ENCODE measurements at regions not wholly inside any gene's neighbourhood (a gene's known extent, or its start where the extent isn't known, plus 50 kb on each side); places are given as distances from the start of the nearest gene placed in this dataset.
"Not testable (repeated sequence)": the region's sequence is repeated elsewhere in the genome, so short reads cannot be mapped to it uniquely, and the experiment has no call there.

- H3K4me3 ChIP-seq (ENCODE audit: control extremely low read depth in 1 of 5, extremely low read depth in 1 of 5, insufficient read depth in 1 of 5, low read depth in 2 of 5, low read length in 4 of 5); H3K27me3 ChIP-seq (replicated peaks in 1 of 4; ENCODE audit: control extremely low read depth in 1 of 4, control insufficient read depth in 3 of 4, insufficient read depth in 4 of 4, low read length in 3 of 4); H3K4me2 ChIP-seq (replicated peaks; ENCODE audit: low read depth, low read length, poor library complexity, severe bottlenecking); H2AFZ ChIP-seq (ENCODE audit: insufficient read depth, low read depth, low read length, poor library complexity, severe bottlenecking); H3K36me3 ChIP-seq (replicated peaks in 1 of 2; ENCODE audit: control extremely low read depth in 1 of 2, control insufficient read depth in 1 of 2, extremely low read depth in 1 of 2, insufficient read depth in 2 of 2, low read length in 1 of 2); H3K4me1 Mint-ChIP-seq; CTCF ChIA-PET; intact Hi-C loops (cut with micrococcal nuclease); POLR2A ChIA-PET; DNase-seq; H3K9me3 ChIP-seq (ENCODE audit: control extremely low read depth in 1 of 3, control insufficient read depth in 2 of 3, insufficient read depth in 1 of 3, low read length in 2 of 3); H3K4me1 ChIP-seq (ENCODE audit: control insufficient read depth in 2 of 2, insufficient read depth in 2 of 2, low read length in 2 of 2); H3K79me2 ChIP-seq (ENCODE audit: control insufficient read depth, insufficient read depth, low read length); H3K27me3 Mint-ChIP-seq; H3K27ac ChIP-seq (ENCODE audit: low read length in 2 of 2); H3K4me3 Mint-ChIP-seq; ATAC-seq (ENCODE audit: low read depth); H3K9me3 Mint-ChIP-seq (ENCODE audit: insufficient read depth); H4K20me1 ChIP-seq (ENCODE audit: control insufficient read depth, insufficient read depth, low read length, poor library complexity, severe bottlenecking); H3K9ac ChIP-seq (ENCODE audit: low read length); H3K27ac Mint-ChIP-seq: not testable (repeated sequence)
- no CpG with 5 or more reads among the region's 1 CpG for WGBS (ENCODE audit: insufficient coverage)
Measured at GRCh38 chr15:44846156-44846555, 109.8 kb downstream of the TRIM69 start.

GRCh38 chr15:44847555-44847954, 108.9 kb upstream of the TERB2 start:
- H3K4me1 Mint-ChIP-seq, CTCF ChIA-PET: not testable (repeated sequence)

GRCh38 chr15:44848859-44849258, 107.6 kb upstream of the TERB2 start:
- H3K79me2 ChIP-seq (ENCODE audit: control insufficient read depth, insufficient read depth, low read length); H3K27me3 ChIP-seq (replicated peaks in 1 of 4; ENCODE audit: control extremely low read depth in 1 of 4, control insufficient read depth in 3 of 4, insufficient read depth in 4 of 4, low read length in 3 of 4); H3K4me2 ChIP-seq (replicated peaks; ENCODE audit: low read depth, low read length, poor library complexity, severe bottlenecking); intact Hi-C loops (cut with micrococcal nuclease); H3K9me3 ChIP-seq (ENCODE audit: control extremely low read depth in 1 of 3, control insufficient read depth in 2 of 3, insufficient read depth in 1 of 3, low read length in 2 of 3); DNase-seq; H3K27ac ChIP-seq (ENCODE audit: low read length in 2 of 2); H3K4me3 Mint-ChIP-seq; H3K9ac ChIP-seq (ENCODE audit: low read length); H3K36me3 ChIP-seq (replicated peaks in 1 of 2; ENCODE audit: control extremely low read depth in 1 of 2, control insufficient read depth in 1 of 2, extremely low read depth in 1 of 2, insufficient read depth in 2 of 2, low read length in 1 of 2); H3K4me1 Mint-ChIP-seq; H2AFZ ChIP-seq (ENCODE audit: insufficient read depth, low read depth, low read length, poor library complexity, severe bottlenecking); H3K9me3 Mint-ChIP-seq (ENCODE audit: insufficient read depth); ATAC-seq (ENCODE audit: low read depth); H3K27me3 Mint-ChIP-seq; H3K4me3 ChIP-seq (ENCODE audit: control extremely low read depth in 1 of 5, extremely low read depth in 1 of 5, insufficient read depth in 1 of 5, low read depth in 2 of 5, low read length in 4 of 5); H4K20me1 ChIP-seq (ENCODE audit: control insufficient read depth, insufficient read depth, low read length, poor library complexity, severe bottlenecking); H3K27ac Mint-ChIP-seq; POLR2A ChIA-PET; H3K4me1 ChIP-seq (ENCODE audit: control insufficient read depth in 2 of 2, insufficient read depth in 2 of 2, low read length in 2 of 2): not testable (repeated sequence)
- 96% methylated on average over 4 of the region's 5 CpGs for WGBS (ENCODE audit: insufficient coverage)
- CTCF ChIA-PET = interaction anchor here (0.5 kb wide), 1 partner anchor 404 kb away, joined by 4 read pairs; no protein-coding TSS in a partner anchor

More at GRCh38 chr15:44847555-44847954, 108.9 kb upstream of the TERB2 start:
- no CpG with 5 or more reads among the region's 2 CpGs for WGBS (ENCODE audit: insufficient coverage)
- H3K9ac ChIP-seq (ENCODE audit: low read length); H3K4me2 ChIP-seq (replicated peaks; ENCODE audit: low read depth, low read length, poor library complexity, severe bottlenecking); H3K27ac ChIP-seq (ENCODE audit: low read length in 2 of 2); POLR2A ChIA-PET; H3K4me1 ChIP-seq (ENCODE audit: control insufficient read depth in 2 of 2, insufficient read depth in 2 of 2, low read length in 2 of 2); DNase-seq; H3K4me3 Mint-ChIP-seq; H2AFZ ChIP-seq (ENCODE audit: insufficient read depth, low read depth, low read length, poor library complexity, severe bottlenecking); intact Hi-C loops (cut with micrococcal nuclease); H3K4me3 ChIP-seq (ENCODE audit: control extremely low read depth in 1 of 5, extremely low read depth in 1 of 5, insufficient read depth in 1 of 5, low read depth in 2 of 5, low read length in 4 of 5); H3K9me3 Mint-ChIP-seq (ENCODE audit: insufficient read depth); H3K36me3 ChIP-seq (replicated peaks in 1 of 2; ENCODE audit: control extremely low read depth in 1 of 2, control insufficient read depth in 1 of 2, extremely low read depth in 1 of 2, insufficient read depth in 2 of 2, low read length in 1 of 2); H3K27ac Mint-ChIP-seq; H3K27me3 Mint-ChIP-seq; ATAC-seq (ENCODE audit: low read depth); H3K9me3 ChIP-seq (ENCODE audit: control extremely low read depth in 1 of 3, control insufficient read depth in 2 of 3, insufficient read depth in 1 of 3, low read length in 2 of 3); H3K79me2 ChIP-seq (ENCODE audit: control insufficient read depth, insufficient read depth, low read length); H4K20me1 ChIP-seq (ENCODE audit: control insufficient read depth, insufficient read depth, low read length, poor library complexity, severe bottlenecking); H3K27me3 ChIP-seq (replicated peaks in 1 of 4; ENCODE audit: control extremely low read depth in 1 of 4, control insufficient read depth in 3 of 4, insufficient read depth in 4 of 4, low read length in 3 of 4): not testable (repeated sequence)

- H3K4me1 Mint-ChIP-seq; H3K27ac Mint-ChIP-seq; H3K79me2 ChIP-seq (ENCODE audit: control insufficient read depth, insufficient read depth, low read length); H4K20me1 ChIP-seq (ENCODE audit: control insufficient read depth, insufficient read depth, low read length, poor library complexity, severe bottlenecking); H3K9me3 ChIP-seq (ENCODE audit: control extremely low read depth in 1 of 3, control insufficient read depth in 2 of 3, insufficient read depth in 1 of 3, low read length in 2 of 3); H3K27me3 ChIP-seq (replicated peaks in 1 of 4; ENCODE audit: control extremely low read depth in 1 of 4, control insufficient read depth in 3 of 4, insufficient read depth in 4 of 4, low read length in 3 of 4); H3K27me3 Mint-ChIP-seq; H2AFZ ChIP-seq (ENCODE audit: insufficient read depth, low read depth, low read length, poor library complexity, severe bottlenecking); H3K27ac ChIP-seq (ENCODE audit: low read length in 2 of 2); POLR2A ChIA-PET; H3K36me3 ChIP-seq (replicated peaks in 1 of 2; ENCODE audit: control extremely low read depth in 1 of 2, control insufficient read depth in 1 of 2, extremely low read depth in 1 of 2, insufficient read depth in 2 of 2, low read length in 1 of 2); H3K4me2 ChIP-seq (replicated peaks; ENCODE audit: low read depth, low read length, poor library complexity, severe bottlenecking); H3K9ac ChIP-seq (ENCODE audit: low read length); ATAC-seq (ENCODE audit: low read depth); H3K4me1 ChIP-seq (ENCODE audit: control insufficient read depth in 2 of 2, insufficient read depth in 2 of 2, low read length in 2 of 2); H3K9me3 Mint-ChIP-seq (ENCODE audit: insufficient read depth); DNase-seq; H3K4me3 ChIP-seq (ENCODE audit: control extremely low read depth in 1 of 5, extremely low read depth in 1 of 5, insufficient read depth in 1 of 5, low read depth in 2 of 5, low read length in 4 of 5); CTCF ChIA-PET; H3K4me3 Mint-ChIP-seq: not testable (repeated sequence)
- whole genome bisulfite sequencing (ENCODE audit: insufficient coverage) = 100% methylated on average over 1 of the region's 6 CpGs
- intact Hi-C loops (cut with micrococcal nuclease) = loop anchor here (5.0 kb wide), 1 partner anchor 267 kb away; no protein-coding TSS in a partner anchor
Measured at GRCh38 chr15:44849701-44850403, 106.6 kb upstream of the TERB2 start.

Measured in B cell (primary cell).